GM13977 (cell line): ENCODE measurements at regions not wholly inside any gene's neighbourhood (a gene's known extent, or its start where the extent isn't known, plus 50 kb on each side); places are given as distances from the start of the nearest gene placed in this dataset.

ENCODE experiments used
- DNase-seq: peaks from one replicate; pipeline ENCODE4 v3.0.0; 2012; ENCODE audit warnings: low spot score
- in situ Hi-C: fragments of 300-500 bp; cut with MboI; formaldehyde crosslinking; loops from one replicate; pipeline ENCODE4 v1.12.0; 2022; ENCODE audit warnings: low sequenced_read_pairs, low pct_unique_long_range_greater_than_20kb, mixed read lengths, inconsistent platforms; ENCODE audit not compliant: unreplicated experiment
- TF ChIP-seq, protein P1 (sequence below): IDR thresholded peaks from 2 replicates; pipeline ENCODE4 v1.5.1; 2012; ENCODE audit warnings: mild to moderate bottlenecking, control low read depth; ENCODE audit not compliant: insufficient read depth; ENCODE audit errors: extremely low read depth, missing control alignments

DNA sequence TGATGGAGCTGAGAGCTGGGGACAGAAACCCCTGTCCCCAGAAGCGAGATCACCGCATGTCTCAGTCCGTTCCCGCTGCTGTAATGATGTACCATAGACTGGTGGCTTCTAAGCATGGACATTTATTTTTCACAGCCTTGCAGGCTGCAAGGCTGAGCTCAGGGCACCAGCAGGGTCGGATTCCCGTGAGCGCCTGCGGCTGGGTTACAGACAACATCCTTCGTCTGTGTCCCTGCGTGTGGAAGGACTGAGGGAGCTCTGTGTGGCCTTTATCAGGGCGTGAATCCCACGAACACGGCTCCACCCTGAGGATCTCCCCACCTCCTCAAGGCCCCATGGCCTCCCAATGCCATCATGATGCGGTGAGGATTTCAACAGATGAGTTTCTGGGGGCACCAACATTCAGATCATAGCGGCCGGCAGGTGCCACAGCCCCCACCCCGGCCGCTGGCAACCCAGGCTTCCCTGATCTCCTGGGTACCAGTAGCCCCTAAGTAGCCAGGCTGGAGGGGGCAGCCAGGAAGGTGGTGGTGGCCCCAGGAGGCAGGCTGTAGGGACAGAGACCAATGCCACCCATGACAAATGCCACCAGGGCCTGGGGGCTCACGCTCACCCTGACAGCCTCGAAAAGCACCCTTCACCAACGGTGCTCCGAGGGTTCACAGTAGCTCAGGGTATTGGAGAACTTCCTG, 104.4 kb downstream of the CRYAA start:
- TF ChIP-seq, protein P1, sequence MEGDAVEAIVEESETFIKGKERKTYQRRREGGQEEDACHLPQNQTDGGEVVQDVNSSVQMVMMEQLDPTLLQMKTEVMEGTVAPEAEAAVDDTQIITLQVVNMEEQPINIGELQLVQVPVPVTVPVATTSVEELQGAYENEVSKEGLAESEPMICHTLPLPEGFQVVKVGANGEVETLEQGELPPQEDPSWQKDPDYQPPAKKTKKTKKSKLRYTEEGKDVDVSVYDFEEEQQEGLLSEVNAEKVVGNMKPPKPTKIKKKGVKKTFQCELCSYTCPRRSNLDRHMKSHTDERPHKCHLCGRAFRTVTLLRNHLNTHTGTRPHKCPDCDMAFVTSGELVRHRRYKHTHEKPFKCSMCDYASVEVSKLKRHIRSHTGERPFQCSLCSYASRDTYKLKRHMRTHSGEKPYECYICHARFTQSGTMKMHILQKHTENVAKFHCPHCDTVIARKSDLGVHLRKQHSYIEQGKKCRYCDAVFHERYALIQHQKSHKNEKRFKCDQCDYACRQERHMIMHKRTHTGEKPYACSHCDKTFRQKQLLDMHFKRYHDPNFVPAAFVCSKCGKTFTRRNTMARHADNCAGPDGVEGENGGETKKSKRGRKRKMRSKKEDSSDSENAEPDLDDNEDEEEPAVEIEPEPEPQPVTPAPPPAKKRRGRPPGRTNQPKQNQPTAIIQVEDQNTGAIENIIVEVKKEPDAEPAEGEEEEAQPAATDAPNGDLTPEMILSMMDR: no peak
- DNase-seq: no peak
- in situ Hi-C loops: no loop called here

DNA sequence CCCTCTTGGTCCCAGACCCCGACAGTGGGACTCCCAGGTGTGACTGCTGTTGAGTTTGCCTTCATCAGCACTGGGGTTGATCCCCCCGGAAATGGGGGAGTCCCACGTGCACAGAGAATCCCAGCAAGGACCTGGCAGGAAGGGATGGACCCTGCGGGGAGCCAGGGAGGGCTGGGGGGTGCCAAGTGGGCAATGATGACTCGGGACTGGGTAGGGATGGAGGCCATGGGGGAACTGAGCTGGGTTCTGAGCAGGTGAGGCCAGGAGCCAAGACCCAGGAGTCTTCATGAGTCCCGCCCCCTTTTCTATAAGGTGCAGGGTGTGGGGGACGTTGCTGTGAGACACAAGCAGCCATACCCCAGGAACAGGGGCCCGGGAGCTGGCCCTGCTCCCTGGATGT, 103.8 kb downstream of the CRYAA start:
- TF ChIP-seq, protein P1: no peak
- in situ Hi-C loops: no loop called here
- no peak for DNase-seq

DNA sequence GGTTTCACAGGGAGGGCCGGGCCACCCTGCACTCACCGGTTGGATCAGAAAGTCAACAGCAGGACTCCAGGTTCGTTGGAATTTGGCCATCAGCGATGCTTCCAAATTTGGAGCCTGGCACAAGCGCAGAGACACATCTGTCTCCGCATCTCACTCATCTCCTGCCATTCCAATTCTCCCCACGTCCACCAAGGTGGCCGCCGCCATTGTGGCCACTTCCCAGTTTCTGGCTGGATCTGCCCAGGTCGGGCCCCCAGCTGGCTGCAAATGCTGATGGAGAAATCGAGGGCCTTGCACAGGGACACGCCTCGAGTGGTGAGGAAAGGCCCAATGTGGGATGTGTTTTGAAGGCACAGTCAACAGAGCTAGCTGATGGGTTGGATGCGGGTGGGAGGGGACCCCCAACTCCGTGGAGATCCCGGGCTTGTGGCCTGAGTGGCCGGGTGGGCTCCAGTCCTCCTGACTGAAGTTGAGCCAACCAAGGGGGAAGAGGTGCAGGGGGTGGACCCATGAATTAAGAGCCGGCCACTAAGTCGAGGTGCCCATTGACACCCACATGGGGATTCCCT, 102.7 kb downstream of the CRYAA start:
- in situ Hi-C loops: no loop called here

DNA sequence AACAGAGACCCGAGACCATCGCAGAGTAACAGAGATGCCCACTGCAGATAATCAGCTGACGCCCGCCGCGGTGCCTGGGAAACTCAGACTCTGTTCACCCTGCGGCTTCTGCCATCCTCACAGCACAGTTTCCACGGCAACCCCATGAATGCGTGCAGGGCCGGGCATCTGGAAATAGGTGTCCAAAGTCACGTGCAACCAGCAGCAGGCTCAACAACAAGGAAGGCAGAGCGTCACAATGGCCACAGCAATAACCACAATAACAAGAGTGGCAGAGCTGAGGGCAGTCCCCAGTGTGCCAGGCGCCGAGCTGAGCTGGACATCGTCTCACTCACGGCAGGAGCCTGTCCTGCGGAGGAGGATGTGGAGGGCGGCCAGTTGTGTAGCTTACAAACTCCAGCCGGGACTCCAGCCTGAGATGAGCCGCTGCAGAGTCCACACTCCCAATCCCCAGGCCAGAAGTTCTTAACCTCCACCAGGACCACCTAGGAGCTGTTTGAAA, 102.0 kb downstream of the CRYAA start:
- DNase-seq: no peak
- TF ChIP-seq, protein P1: no peak
- in situ Hi-C loops: no loop called here

More for the DNA sequence above, 102.7 kb downstream of the CRYAA start:
- TF ChIP-seq, protein P1: no peak
- no peak for DNase-seq

DNA sequence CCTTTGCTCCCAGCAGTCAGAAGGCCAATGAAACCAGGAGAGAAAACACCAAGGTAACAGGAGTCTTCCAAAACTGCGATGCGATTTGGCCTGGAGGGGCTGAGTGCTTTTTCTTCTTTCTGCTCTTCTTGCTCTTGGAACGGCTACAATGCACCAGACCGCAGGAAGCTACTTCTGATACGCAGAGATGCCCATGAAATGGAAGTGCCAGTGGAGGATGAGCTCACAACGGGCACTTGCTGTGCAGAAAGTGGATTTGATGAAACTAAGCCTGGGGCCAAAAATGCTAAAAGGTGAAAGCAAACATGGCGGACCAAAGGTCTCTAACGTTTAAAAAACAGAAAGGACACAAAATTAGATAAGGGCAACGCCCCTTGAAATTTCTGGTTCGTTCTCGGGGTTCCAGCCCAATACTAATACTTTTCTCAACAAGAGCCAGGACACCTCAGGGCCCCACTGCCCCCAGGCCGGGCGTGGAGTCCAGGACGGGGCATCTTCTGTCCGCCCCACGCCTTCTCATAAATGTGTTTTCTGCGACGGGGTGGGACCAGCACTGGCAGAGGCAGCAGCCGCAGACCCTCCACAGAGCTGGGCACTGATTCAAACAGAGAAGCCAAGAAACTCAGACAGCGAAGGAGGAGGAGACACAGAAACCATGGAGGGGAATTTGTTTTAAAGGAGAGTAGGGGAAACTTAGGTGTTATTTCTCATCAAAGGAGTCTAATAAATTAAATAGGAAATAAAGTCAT, 101.3 kb downstream of the CRYAA start:
- in situ Hi-C loops: no loop called here
- TF ChIP-seq, protein P1: no peak
- no peak for DNase-seq

DNA sequence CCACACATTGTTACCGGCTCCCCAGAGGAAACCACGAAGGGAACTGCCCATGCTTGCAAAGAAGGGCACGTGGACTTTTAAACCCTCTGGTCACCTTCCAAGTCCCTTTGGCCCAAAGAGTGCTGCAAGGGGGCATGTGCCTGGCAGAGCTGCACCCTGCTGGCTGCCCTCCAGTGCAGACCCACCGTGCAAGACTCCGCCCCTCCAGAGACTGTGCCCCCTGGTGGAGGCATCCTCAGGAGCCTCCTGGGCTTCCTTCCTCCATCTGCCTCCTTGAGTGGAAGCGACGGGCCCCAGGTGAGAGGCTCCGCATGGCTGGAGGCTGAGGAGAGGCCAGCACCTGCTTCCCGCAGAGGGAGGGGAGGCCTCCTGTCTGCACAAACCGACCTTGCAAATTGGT, 100.6 kb downstream of the CRYAA start:
- TF ChIP-seq, protein P1: peak; percentile 32
- peak; percentile 65 for DNase-seq
- in situ Hi-C loops: no loop called here
